ENCODE measurements at regions not wholly inside any gene's neighbourhood (a gene's known extent, or its start where the extent isn't known, plus 50 kb on each side); places are given as distances from the start of the nearest gene placed in this dataset.

DNA sequence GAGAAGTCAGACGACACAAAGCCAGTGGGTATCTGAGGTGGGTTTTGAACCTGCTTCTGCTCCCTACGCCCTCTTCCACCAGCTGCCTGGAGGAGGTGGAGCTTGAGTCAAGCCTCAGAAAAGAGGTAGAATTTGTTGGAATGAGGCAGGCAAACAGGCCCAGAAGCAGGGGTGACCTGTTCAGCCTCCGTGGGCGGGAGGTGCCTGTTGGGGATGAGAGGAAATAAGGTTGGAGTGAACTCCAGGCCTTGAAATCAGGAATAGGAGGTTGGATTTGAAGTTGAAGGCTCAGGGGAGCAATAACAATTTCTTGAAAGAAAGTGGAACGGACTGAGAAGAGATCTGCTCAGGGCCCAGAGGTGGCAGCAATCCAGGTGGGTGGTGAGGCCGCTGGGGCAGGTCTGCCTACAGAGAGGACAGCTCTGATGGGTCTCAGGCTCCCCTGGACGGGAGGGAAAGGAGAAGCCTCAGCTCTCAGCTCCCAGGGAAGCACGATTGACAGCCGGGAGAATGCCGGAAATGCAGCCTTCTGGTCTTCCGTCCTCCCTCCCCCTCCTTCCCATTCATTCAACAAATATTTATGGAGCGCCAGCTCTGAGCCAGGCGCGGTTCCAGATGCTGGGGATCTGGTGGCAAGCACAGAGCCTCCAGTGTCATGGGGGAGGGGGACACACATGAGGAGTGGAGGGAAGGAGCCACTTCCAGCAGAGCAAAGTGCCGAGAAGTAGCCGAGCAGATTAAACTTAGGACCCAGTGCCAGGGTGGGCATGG, 61.9 kb upstream of the CIBAR2 start:
- DNase-seq (ENCODE audit: extremely low read depth in 1 of 2, low read depth in 1 of 2): no peak

DNA sequence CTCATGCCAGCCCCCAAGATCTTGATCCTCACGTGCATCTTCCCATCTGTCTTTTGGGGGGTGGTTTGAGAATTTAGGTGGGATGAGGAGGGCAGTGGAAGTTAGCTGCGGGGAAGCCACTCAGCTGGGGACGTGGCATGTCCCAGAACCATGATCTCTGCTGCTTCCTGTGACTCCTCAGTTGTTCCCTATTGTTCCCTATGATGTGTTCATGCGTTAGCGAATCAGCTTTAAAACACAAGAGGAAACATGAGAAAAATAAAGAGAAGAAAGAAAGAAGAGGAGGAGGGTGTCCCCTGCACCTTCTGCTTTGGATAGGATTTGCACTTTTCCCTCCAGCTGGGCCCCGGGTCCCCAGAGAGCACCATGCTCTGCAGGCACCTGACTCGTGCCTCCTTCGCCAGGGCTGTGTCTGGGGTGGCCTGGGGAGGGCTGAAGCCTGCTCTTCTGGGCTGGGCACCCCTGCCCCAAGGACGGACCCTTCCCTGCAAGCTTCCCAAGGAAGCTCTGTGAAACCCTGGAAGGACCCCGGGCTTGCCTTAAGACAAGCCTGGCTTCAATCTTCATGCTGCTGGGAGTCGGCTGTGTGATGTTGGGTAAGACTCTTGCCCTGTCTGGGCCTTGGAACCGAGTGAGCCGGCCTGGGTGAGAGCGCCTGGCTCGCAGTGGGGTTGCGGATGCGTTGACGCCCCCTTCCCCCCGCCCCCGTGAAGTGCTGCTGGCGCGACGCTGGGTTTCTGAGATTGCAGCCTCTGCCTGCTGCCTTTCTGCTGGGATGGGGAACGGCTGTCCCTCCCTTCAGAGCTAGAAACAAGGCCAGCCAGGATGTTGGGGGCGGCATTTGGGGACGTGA, 62.8 kb upstream of the CIBAR2 start:
- DNase-seq (ENCODE audit: extremely low read depth in 1 of 2, low read depth in 1 of 2): no peak

DNA sequence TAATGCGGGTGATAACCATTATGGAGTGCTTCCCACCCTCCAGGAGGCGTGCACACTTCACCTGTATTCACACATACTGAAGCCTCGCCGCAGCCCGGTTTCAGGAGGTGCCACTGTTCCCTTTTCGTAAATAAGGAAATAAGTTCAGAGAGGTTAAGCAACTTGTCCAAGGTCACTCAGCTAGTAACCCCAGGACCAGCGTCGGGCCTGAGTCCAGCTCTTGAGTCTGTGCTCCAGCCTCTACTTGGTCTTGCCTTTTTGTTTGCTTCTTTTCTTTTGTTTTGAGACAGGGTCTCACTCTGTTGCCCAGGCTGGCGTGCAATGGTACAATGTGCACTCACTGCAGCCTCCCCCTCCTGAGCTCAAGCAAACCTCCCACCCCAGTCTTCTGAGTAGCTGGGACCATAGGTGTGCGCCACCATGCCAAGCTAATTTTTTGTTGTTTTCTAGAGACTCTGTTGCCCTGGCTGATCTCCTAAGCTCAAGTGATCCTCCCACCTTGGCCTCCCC, 63.5 kb upstream of the CIBAR2 start:
- no peak for DNase-seq (ENCODE audit: extremely low read depth in 1 of 2, low read depth in 1 of 2)

DNA sequence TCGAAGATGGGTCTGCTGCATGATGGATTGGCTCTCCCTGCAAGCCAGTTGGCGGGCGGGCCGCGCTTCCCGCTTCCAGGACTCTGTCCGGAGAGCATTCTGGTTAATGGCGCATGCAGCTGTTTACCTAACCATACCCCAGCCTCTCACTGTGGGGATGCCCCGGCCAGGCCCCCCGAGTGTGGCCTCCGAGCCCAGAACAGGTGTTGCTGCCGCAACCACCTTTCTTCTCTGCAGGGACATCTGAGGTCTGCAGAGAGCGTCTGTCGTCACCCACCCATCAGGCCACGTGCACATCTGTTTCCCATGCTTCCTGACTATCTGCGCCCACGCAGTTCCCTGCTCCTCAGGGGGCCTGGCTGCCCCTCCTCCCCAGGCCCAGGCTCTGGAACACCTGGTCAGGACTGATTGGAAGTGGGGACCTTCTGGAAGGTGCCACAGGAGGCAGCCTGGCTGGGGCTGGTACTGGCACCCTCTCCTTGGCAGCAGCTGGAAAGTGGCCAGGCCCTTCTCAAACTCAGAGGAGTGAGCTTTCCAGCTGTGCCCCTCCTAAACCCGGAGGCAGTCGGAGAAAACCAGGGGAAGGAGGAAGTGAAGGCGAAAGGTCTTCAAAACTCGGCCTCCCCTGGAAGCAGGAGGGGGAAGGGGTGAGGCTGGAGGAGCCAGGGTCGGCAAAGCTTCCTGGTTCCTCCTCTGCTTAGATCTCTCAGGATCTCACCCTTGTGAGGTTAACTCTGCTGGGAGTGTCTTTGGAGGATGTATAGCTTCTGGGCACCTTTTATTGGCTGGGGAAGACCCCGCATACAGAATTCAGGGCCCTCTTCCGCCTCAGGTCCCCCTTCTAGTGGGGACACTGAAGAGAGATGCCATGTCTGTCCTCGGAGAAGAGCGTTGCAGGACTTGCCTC, 64.5 kb upstream of the CIBAR2 start:
- no peak for DNase-seq (ENCODE audit: extremely low read depth in 1 of 2, low read depth in 1 of 2)

DNA sequence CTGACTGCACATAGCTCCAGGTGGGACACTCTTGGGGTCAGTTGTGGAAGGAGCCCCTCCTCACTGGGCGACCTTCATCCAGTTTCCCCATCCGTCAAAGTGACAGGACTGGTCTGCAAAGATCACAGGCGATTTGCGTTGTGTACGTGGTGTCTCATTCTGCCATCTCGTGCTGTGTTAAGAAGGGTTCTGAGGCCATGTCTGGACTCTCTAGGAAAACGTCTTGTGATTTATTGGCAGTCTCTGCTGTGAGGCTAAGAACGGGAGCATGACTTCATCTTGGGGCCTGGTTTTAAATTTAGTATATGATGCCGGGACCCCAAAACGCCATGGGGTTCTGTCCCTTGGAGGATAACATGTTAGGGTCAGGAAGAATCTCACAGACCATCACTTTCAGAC, 65.2 kb upstream of the CIBAR2 start:
- no peak for DNase-seq (ENCODE audit: extremely low read depth in 1 of 2, low read depth in 1 of 2)

DNA sequence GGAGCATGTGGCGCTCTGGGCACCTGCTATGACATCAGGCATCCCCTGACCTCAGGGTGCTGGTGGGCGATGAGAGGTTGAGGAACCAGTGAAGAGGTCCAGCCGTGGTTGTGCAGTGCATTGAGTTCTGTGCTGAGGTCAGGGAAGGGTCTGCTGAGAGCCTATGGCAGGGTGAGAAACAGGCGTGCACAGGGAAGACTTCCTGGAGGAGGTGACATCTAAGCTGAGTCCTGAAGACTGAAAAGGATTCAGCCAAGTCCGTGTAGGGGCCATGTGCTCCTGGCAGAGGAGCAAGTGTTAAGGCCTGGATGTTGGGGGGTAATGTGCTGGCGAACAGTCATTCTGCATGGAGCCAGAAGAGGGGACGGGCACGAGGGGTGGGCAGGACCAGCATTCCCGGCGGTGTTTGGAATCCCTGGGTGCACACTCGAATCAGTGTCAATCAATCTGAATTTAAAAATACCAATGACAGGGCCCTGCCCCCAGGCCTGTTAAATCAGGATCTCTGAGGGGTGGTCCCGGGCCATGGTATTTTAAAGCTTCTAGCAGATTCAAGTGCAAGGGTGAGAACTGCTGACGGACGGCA, 65.8 kb upstream of the CIBAR2 start:
- DNase-seq (ENCODE audit: extremely low read depth in 1 of 2, low read depth in 1 of 2): no peak

DNA sequence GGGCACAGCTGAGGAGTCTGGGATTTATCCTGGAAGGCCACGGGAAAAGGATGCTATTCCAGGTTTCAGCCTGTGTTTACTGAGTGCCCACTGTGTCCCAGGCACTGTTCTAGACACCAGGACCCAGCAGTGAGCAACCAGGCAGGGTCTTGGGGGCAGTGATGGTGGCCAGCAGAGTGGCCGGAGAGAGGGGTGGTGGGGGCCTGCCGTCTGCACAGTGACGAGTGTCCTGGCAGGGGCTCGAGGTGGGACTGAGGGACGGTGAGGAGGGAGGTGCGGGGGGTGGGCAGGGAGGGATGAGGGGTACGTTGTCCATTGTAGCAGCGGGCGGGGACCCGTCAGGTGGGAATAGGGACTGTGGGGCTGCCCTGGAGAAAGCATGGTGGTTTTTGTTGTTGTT, 66.3 kb upstream of the CIBAR2 start:
- no peak for DNase-seq (ENCODE audit: extremely low read depth in 1 of 2, low read depth in 1 of 2)

DNA sequence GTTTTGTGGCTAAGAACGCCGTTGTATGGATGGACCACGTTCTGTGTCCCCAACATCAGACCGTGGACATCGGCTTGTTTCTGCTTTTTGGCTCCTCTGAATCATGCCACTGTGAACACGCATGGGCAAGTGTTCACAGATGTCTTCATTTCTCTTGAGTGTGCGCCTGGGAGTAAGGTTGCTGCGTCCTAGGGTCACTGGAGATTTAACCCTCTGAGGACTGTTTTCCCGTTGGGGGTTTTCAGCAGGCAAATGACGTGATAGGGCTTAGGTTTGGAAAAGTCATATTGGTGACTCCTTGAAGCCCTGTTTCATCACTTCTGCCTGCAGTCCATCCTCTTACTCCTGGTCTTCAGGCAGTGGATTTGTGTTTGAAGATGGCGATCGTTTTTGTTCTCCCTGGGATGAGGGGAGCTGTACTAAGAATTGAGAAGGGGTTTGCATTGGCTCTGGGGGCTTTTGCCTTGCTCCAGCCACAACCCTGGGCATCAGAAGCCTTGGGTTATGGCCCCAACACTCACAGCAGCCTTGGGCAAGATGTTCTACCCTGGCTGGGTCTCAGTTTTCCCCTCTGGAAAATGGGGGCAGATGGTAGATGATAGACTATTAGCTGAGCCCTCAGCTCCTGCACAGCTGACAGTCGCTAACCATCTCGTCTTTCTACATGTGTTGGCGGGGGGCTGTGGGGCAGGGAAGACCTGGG, 67.2 kb upstream of the CIBAR2 start:
- no peak for DNase-seq (ENCODE audit: extremely low read depth in 1 of 2, low read depth in 1 of 2)

DNA sequence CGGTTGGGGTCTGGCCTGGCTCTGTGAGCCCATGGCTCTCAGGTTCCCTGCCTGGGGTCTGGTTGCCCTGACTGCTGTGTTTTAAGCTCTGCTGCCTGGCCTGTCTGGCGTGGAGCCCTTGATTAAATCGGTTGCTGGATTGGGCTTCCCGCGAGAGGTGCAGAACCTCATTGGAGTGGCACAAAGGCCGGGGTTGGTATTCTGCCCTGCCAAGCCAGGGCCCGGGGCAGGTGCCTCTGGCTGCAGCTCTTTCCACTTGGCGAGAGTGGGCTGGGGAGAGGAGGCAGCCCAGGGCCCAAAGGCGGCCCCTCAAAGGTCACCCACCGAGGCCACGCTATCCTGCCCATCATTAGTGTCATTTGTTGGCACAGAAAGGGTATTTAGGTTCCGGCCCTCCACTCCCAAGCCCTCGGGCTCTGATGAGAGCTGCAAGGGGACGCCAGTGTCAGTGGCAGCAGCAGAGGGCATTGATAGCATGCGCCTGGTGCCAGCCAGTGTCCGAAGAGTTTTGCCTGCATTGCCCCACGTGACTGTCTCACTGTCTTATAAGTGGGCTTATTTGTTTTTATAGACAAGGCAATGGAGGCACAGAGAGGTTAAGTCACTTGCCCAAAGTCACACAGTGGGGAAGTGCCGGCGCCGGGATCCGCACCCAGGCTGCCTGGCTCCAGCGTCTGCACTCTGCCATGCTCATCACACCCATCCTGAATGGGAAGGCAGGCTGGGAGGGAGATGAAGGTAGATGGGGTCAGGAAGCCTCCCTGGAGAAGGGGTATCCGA, 68.0 kb upstream of the CIBAR2 start:
- no peak for DNase-seq (ENCODE audit: extremely low read depth in 1 of 2, low read depth in 1 of 2)

DNA sequence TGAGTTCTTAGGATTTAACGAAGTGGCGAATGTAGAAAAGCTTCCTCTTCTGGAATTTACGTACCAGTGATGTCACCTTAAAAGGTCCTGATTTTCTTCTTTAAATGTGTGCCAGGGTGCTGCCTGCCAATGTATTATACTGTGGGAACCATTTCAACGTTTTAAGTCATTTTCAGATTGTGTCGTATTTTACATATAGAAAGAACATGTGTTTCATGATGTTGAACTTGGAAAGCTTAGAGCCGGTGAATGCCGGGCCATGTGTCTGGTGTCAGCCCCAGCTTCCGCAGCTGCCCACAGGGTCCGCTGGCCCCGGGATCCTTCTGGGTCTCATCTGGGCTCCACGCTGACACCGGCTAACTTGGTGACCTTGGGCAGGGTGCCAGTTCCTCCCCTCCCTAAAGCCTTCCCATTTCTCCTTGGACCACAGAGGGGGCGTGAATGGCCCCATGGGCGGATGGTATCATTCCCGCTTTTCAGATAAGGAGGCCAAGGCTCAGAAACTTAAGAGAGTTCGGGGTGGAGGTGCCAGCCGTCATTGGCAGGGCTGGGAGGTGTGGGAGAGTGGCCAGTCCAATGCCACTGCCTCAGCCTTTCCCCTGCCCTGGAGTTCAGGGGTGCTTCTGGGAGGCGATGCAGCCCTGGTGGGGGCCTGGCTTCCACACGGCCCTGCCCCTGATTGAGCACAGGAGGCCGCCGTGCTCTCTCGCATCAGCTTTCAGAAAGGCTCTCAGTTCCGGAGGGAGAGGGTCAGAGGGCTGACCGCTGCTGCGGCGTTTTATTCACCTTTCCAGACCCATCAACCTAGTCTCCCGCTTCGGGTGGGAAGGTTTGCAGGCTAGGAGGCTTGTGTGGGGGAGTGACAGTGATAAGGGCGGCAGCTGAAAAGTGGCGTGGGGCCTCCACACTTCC, 68.8 kb upstream of the CIBAR2 start:
- no peak for DNase-seq (ENCODE audit: extremely low read depth in 1 of 2, low read depth in 1 of 2)

DNA sequence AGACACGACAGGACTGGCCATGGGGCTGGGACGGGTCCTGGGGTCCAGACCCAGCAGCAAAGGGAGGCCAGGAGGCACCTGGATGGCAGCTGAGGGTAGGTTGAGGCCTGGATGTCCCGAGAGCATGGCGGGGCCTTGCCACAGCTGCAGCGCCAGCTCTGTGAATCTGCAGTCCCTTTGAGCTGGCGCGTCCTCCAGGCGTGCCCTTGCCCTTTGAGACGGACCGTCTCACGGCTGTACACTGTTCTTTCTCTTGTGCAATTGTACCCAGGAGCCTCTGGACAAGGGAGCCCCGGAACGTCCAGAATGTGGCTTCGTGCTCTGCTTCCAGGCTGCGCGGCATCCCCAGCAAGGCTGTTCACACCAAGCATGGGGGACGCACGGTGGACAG, 69.5 kb upstream of the CIBAR2 start:
- DNase-seq (ENCODE audit: extremely low read depth in 1 of 2, low read depth in 1 of 2): no peak

DNA sequence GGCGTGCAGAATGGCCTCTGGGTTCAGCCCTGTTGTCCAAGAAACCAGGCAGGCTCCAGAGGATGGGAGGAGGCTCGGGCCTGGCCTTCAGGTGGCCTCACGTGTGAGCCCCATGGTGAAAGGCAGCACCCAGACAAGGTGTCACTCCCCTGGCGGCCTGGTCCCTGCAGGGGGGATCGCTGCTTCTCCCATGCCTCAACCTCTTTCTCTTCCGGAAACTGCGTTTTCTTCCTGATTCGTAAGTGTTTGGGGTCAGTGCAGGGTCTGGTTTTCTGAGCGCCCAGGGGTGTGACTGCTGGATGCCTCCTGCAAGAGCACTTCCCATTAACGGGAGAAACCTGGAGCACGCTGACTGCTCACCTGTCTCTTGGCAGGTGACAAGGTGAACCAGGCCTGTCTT, 70.0 kb upstream of the CIBAR2 start:
- no peak for DNase-seq (ENCODE audit: extremely low read depth in 1 of 2, low read depth in 1 of 2)

DNA sequence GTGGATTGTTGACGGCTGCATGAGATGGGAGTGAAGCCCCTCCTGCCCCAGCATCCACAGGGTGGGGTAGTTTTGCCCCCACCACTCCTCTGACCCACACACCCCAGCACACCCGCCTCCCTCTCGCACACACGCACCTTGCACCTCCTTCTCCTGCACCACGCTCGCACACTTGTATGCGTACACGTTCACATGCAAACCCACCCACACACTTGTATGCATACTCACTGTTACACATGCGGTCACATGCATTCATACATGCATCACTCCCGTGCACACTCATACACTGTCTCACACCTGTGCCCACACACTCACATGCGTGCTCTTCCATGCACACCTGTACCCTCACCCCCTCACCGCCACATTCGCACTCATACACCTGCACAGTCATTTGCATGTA, 70.5 kb upstream of the CIBAR2 start:
- no peak for DNase-seq (ENCODE audit: extremely low read depth in 1 of 2, low read depth in 1 of 2)

DNA sequence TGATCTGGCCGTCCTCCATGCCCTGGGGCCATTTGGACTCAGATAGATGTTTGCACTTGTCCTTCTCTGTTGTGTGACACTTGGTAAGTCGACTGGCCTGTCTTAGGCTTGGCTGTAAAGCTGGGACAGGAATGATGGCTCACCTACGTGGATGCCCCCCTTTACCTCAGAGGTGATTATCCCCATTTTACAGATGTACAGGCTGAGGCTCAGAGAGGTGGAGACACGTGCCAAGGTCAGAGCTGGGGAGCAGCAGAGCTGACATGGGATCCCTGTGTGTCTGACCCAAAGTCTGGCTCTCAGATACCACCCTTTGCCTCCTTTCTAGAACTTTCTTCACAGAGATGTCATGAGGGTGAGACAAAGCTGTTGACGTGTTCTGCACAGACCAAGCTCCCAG, 71.3 kb upstream of the CIBAR2 start:
- no peak for DNase-seq (ENCODE audit: extremely low read depth in 1 of 2, low read depth in 1 of 2)

DNA sequence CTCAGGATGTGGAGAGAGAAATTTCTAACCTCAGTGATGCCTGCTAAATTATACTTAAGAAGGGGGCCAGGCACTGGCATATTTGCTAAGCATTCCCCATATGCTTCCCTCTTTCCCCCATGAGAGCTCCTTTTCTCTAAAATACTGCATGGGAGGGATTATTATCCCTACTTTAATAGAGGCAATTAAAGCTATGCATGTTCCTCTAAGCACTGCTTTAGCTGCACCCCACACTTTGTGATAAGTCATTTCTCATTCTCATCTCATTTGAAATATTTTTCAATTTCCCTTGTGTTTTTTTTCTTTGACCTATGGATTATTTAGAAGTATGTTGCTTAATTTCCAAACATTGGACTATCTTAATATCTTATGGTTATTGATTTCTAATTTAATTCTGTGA, 72.1 kb upstream of the CIBAR2 start:
- DNase-seq (ENCODE audit: extremely low read depth in 1 of 2, low read depth in 1 of 2): no peak

DNA sequence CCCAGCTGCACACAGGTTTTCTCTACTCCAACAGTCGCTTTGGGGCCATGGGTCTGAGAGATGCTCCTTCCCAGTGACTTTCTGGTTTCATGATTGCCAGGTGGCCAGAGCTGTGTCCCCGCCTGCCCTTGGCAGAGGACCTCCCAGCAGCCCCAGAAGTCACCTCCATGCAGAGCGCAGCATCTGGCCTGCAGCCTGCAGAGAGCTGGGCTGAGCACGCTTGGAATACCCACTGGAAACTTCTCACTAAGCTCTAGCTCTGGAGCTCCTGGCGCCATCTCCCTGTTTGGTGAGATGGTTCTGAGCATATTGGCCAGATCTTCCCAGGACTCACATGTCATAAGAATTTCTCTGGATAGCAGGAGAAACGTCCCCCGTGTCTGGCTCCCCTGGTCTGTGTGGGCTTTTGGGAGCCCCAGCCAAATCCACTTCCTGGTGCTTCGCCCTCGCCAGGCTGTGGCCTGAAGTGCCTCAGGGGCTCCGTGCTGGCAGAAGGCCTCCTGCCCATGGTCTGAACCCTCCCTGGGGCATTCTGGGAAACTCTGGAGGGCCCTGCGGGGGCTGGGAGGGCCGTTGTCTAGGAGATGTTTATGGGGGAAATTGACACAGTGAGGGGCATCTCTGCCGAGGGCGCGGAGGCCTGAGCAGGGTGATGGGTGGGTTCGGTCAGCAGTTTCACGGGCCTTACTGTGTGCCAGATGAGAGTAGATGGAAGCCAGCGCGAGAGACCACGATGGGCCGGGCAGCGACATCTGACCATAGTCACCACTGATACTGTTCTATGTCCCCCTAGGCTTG, 73.2 kb upstream of the CIBAR2 start:
- no peak for DNase-seq (ENCODE audit: extremely low read depth in 1 of 2, low read depth in 1 of 2)

DNA sequence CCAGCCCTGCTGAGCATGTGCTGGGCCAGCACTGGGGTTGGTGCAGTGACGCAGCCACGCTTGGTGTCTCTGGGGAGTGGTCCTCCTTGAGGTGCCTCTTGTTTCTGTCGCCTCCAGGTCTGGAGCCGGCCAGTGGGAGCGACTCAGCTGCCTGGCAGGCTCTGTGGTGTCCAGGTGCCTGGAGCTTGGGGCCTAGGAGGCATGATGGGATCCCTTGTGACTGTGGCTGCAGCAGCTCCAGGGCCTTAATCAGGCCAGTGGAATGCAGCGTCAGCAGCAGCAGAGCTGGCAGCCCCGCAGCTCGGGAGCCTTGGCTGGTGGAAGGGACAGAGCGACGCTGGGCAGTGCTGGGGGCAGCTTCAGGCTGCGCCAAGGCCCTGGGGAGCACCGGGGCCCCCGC, 74.7 kb upstream of the CIBAR2 start:
- DNase-seq (ENCODE audit: extremely low read depth in 1 of 2, low read depth in 1 of 2): no peak

DNA sequence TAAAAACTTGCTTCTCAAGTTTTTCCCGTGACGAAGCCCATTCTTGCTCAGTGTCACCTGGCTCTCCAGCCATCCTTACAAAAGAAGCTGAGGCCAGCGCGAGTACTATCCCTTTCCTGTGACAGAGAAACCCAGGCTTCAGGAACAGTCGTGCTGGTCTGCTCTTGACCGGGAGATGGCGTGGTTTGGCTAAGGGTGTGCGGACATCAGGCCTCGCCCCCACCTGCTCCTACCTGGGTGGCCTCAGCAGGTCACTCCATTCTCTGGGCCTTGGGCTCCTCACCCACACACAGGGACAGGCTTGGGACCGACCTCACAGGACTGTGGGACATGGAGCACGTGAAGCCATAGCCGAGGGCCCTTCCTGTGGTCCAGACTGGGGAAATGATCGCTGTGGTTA, 75.2 kb upstream of the CIBAR2 start:
- no peak for DNase-seq (ENCODE audit: extremely low read depth in 1 of 2, low read depth in 1 of 2)
